H1 (cell line): ENCODE measurements at regions not wholly inside any gene's neighbourhood (a gene's known extent, or its start where the extent isn't known, plus 50 kb on each side); places are given as distances from the start of the nearest gene placed in this dataset.

Source experiments
- CTCF ChIA-PET: fragments of 300-600 bp; sonication (Branson Sonifier 250); formaldehyde crosslinking; loops from one replicate; lab custom pipeline; 2021; ENCODE audit not compliant: partially characterized antibody; lab: Charles Lee
- POLR2A ChIA-PET: fragments of 300-600 bp; sonication (Branson Sonifier 250); formaldehyde crosslinking; loops from one replicate; lab custom pipeline; 2021; ENCODE audit warnings: inconsistent platforms; ENCODE audit not compliant: partially characterized antibody; lab: Charles Lee
- DNase-seq, 2 experiments: peaks; one replicate each; pipeline versions ENCODE4 v3.0.0 to v3.0.0-alpha.2; 2010 to 2022; ENCODE audit warnings: low spot score in 2 of 2, low read depth in 1 of 2, mixed read lengths in 1 of 2
- FAIRE-seq: peaks from 2 replicates; lab custom pipeline; 2011; peaks lifted over from hg19 to GRCh38; lab: Jason Lieb, UNC
- H2AFZ ChIP-seq: 2 replicates; pipeline ENCODE4 v1.8.1; 2012; ENCODE audit warnings: low read length, inconsistent platforms
- H2AK5ac ChIP-seq: 2 replicates; pipeline ENCODE4 v1.6.1; 2013; ENCODE audit warnings: low read depth, low read length
- H2BK120ac ChIP-seq: replicated peaks from 2 replicates; pipeline ENCODE3; 2013; ENCODE audit warnings: low read depth, low read length, inconsistent platforms
- H2BK12ac ChIP-seq: 2 replicates; pipeline ENCODE4 v1.6.1; 2013; ENCODE audit warnings: low read depth, low read length
- H2BK15ac ChIP-seq: 2 replicates; pipeline ENCODE4 v1.6.1; 2013; ENCODE audit warnings: low read length
- H2BK20ac ChIP-seq: 2 replicates; pipeline ENCODE4 v1.6.1; 2013; ENCODE audit warnings: low read length
- H2BK5ac ChIP-seq: 2 replicates; pipeline ENCODE4 v1.6.1; 2013; ENCODE audit warnings: low read depth, low read length
- H3K14ac ChIP-seq: 2 replicates; pipeline ENCODE4 v1.6.1; 2013; ENCODE audit warnings: inconsistent platforms; ENCODE audit not compliant: insufficient read length
- H3K18ac ChIP-seq: 2 replicates; pipeline ENCODE4 v1.6.1; 2013; ENCODE audit warnings: low read length; ENCODE audit errors: extremely low read depth
- H3K23ac ChIP-seq: 2 replicates; pipeline ENCODE4 v1.6.1; 2013; ENCODE audit warnings: inconsistent platforms; ENCODE audit not compliant: insufficient read length
- H3K23me2 ChIP-seq: 2 replicates; pipeline ENCODE4 v1.6.1; 2013; ENCODE audit warnings: low read depth, low read length
- H3K27ac ChIP-seq: 2 replicates; pipeline ENCODE4 v1.6.1; 2011; ENCODE audit warnings: low read depth, low read length, inconsistent platforms
- H3K27me3 ChIP-seq, 4 experiments: replicated peaks in 1 of 4; 1 replicate in 1 of 4; 2 replicates in 3 of 4; pipeline versions ENCODE4 v1.6.1 to v1.8.1; 2011 to 2013; ENCODE audit warnings: low read length in 3 of 4, mild to moderate bottlenecking in 3 of 4, inconsistent platforms in 2 of 4, mixed read lengths in 2 of 4, moderate library complexity in 1 of 4; ENCODE audit not compliant: control insufficient read depth in 3 of 4, insufficient read depth in 3 of 4; ENCODE audit errors: extremely low read depth in 1 of 4
- H3K36me3 ChIP-seq, 4 experiments: 2 replicates each; pipeline versions ENCODE4 v1.6.1 to v1.8.1; 2011 to 2013; ENCODE audit warnings: mild to moderate bottlenecking in 4 of 4, low read length in 3 of 4, moderate library complexity in 2 of 4, control low read depth in 1 of 4, inconsistent platforms in 1 of 4; ENCODE audit not compliant: insufficient read depth in 4 of 4, control insufficient read depth in 2 of 4
- H3K4ac ChIP-seq: replicated peaks from 2 replicates; pipeline ENCODE3; 2013; ENCODE audit warnings: low read length, low read depth, mixed read lengths, inconsistent platforms; ENCODE audit not compliant: insufficient read length
- H3K4me1 ChIP-seq, 4 experiments: replicated peaks in 1 of 4; 1 replicate in 1 of 4; 2 replicates in 3 of 4; pipeline versions ENCODE4 v1.6.1 to v1.8.1; 2011 to 2013; ENCODE audit warnings: low read length in 3 of 4, inconsistent platforms in 2 of 4, mixed read lengths in 1 of 4; ENCODE audit not compliant: insufficient read depth in 4 of 4, control insufficient read depth in 3 of 4
- H3K4me2 ChIP-seq, 2 experiments: 2 replicates each; pipeline versions ENCODE4 v1.6.1 to v1.8.1; 2011 to 2013; ENCODE audit warnings: low read depth in 2 of 2, low read length in 2 of 2, control low read depth in 1 of 2, inconsistent platforms in 1 of 2, mild to moderate bottlenecking in 1 of 2; ENCODE audit not compliant: insufficient read depth in 1 of 2
- H3K4me3 ChIP-seq, 4 experiments: fragments of 200-600, 300-600 bp in 1 of 4; sonication (generic), shearing (Covaris generic), sonication (Bioruptor Twin) in 1 of 4; 2 replicates each; pipeline versions ENCODE4 v1.5.1 to v1.8.1; 2011 to 2016; ENCODE audit warnings: low read length in 4 of 4, low read depth in 3 of 4, control low read depth in 2 of 4, inconsistent platforms in 2 of 4, mild to moderate bottlenecking in 2 of 4, mixed read lengths in 1 of 4, moderate library complexity in 1 of 4; ENCODE audit not compliant: insufficient read depth in 2 of 4; ENCODE audit errors: extremely low read depth in 1 of 4
- H3K56ac ChIP-seq: replicated peaks from 2 replicates; pipeline ENCODE3; 2013; ENCODE audit warnings: low read depth, mild to moderate bottlenecking, mixed read lengths, low read length, inconsistent platforms; ENCODE audit not compliant: insufficient read length
- H3K79me1 ChIP-seq: 2 replicates; pipeline ENCODE4 v1.6.1; 2013; ENCODE audit warnings: low read depth, low read length, control low read depth
- H3K79me2 ChIP-seq, 2 experiments: 2 replicates each; pipeline versions ENCODE4 v1.6.1 to v1.8.1; 2012 to 2013; ENCODE audit warnings: low read length in 2 of 2, mild to moderate bottlenecking in 2 of 2, inconsistent platforms in 1 of 2; ENCODE audit not compliant: insufficient read depth in 2 of 2, control insufficient read depth in 1 of 2
- H3K9ac ChIP-seq, 4 experiments: replicated peaks in 1 of 4; 1 replicate in 1 of 4; 2 replicates in 3 of 4; pipeline versions ENCODE4 v1.6.1 to v1.8.1; 2011 to 2013; ENCODE audit warnings: low read depth in 3 of 4, low read length in 3 of 4, control low read depth in 2 of 4, mild to moderate bottlenecking in 2 of 4, moderate library complexity in 2 of 4, inconsistent platforms in 1 of 4; ENCODE audit errors: extremely low read depth in 1 of 4
- H3K9me3 ChIP-seq, 2 experiments: 2 replicates each; pipeline versions ENCODE4 v1.6.1 to v1.8.1; 2012 to 2013; ENCODE audit warnings: mild to moderate bottlenecking in 2 of 2, moderate library complexity in 2 of 2, control low read depth in 1 of 2, inconsistent platforms in 1 of 2, low read depth in 1 of 2, low read length in 1 of 2, mixed read lengths in 1 of 2; ENCODE audit not compliant: insufficient read depth in 2 of 2
- H4K20me1 ChIP-seq, 2 experiments: replicated peaks in 1 of 2; 2 replicates each; pipeline versions ENCODE3 to v1.8.1; 2011 to 2013; ENCODE audit warnings: inconsistent platforms in 2 of 2, low read length in 2 of 2, mild to moderate bottlenecking in 1 of 2; ENCODE audit not compliant: insufficient read depth in 2 of 2, control insufficient read depth in 1 of 2
- H4K5ac ChIP-seq: 2 replicates; pipeline ENCODE4 v1.6.1; 2013; ENCODE audit warnings: low read length, low read depth, mixed read lengths, inconsistent platforms; ENCODE audit not compliant: insufficient read length
- H4K8ac ChIP-seq: 2 replicates; pipeline ENCODE4 v1.8.0; 2013; ENCODE audit warnings: mild to moderate bottlenecking, moderate library complexity, low read length, inconsistent platforms; ENCODE audit not compliant: insufficient read depth; ENCODE audit errors: extremely low read depth
- H4K91ac ChIP-seq: replicated peaks from 2 replicates; pipeline ENCODE3; 2013; ENCODE audit warnings: low read length, mixed read lengths, inconsistent platforms; ENCODE audit not compliant: insufficient read length
- CHD2 ChIP-seq: IDR thresholded peaks from 2 replicates; pipeline ENCODE4 v1.6.1; 2012; ENCODE audit warnings: low read length, improper control_type of control experiment
- CREB1 ChIP-seq: IDR thresholded peaks from 2 replicates; pipeline ENCODE4 v1.6.1; 2012; ENCODE audit warnings: inconsistent platforms
- HDAC6 ChIP-seq: IDR thresholded peaks from one replicate; pipeline ENCODE4 v1.7.1; 2012; ENCODE audit warnings: low read depth, mild to moderate bottlenecking, inconsistent platforms, low read length, moderate library complexity
- TAF1 ChIP-seq: IDR thresholded peaks from 2 replicates; pipeline ENCODE4 v1.6.1; 2011; ENCODE audit warnings: mild to moderate bottlenecking, low read depth, low read length
- WGBS, 2 experiments: shearing (Covaris generic) in 1 of 2; methylation state at CpG; one replicate each; pipeline versions ENCODE4 v1.1.6 to v1.1.7; 2013 to 2015; ENCODE audit warnings: low lambda C conversion rate in 2 of 2, mixed read lengths in 2 of 2, inconsistent platforms in 1 of 2, low coverage in 1 of 2, missing lambda C conversion rate in 1 of 2; ENCODE audit not compliant: insufficient replicate concordance in 2 of 2, insufficient coverage in 1 of 2, insufficient read length in 1 of 2; ENCODE audit errors: extremely low coverage in 1 of 2, missing lambda C conversion rate in 1 of 2; 5-methylcytosine and 5-hydroxymethylcytosine counted together

DNA sequence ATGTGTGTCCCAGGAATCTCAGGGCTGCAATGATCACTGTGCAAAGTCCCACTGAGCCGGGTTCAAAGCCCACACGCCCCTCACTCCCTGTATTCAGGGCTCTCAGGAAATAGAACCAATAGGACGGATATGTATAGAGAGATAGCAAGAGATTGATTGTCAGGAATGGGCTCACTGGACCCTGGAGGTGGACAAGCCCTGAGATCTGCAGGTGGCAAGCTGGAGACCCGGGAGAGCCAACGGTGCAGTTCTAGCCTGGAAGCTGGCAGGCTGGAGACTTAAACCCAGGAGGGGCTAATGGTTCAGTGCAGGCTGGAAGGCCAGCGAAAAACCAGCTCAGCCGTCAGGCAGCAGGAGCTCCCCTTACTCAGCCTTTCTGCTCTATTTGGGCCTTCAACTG, 52.8 kb upstream of the ADRA2C start:
- H3K9me3 ChIP-seq: peaks cover 2 to 3% of the 10 kb centered on the region in 2 experiments; a peak in 2 of 4 replicates
- H2BK20ac ChIP-seq: no peak overlapping the region
- no peak overlapping the region for H4K8ac ChIP-seq
- 84% methylated on average over 7 of the region's 7 CpGs; no CpG with 5 or more reads in 1 of the 2 experiments for WGBS, 2 experiments
- H3K27ac ChIP-seq: no peak overlapping the region
- H2AFZ ChIP-seq: no peak overlapping the region
- no peak overlapping the region for H3K23ac ChIP-seq
- H2BK12ac ChIP-seq: no peak overlapping the region
- no peaks in the 10 kb centered on the region for H3K79me2 ChIP-seq
- no peak for FAIRE-seq
- H4K5ac ChIP-seq: no peak overlapping the region
- H4K20me1 ChIP-seq: peaks cover 0 to 9% of the 10 kb centered on the region in 2 experiments
- no peak for TF ChIP-seq CHD2
- TF ChIP-seq HDAC6: no peak
- no peak for TF ChIP-seq TAF1
- TF ChIP-seq CREB1: no peak
- TF ChIP-seq, all 59 proteins: peak for 0
- Histone ChIP-seq H3K27me3 (no peaks in the 10 kb centered on the region; a peak in 1 of 7 replicates), H3K4me3 (no peak overlapping the region), H2BK5ac (no peak overlapping the region), H3K79me1 (no peaks in the 10 kb centered on the region), H3K9ac (no peak overlapping the region), H3K18ac (no peak overlapping the region), H2BK120ac (no peak overlapping the region), H3K4ac (no peak overlapping the region), H3K36me3 (no peaks in the 10 kb centered on the region; a peak in 2 of 8 replicates), H3K4me2 (no peak overlapping the region), H2AK5ac (no peak overlapping the region), H2BK15ac (peak overlapping the region; percentile 81; the same call in 1 of the 2 replicates), H3K14ac (no peak overlapping the region), H3K4me1 (no peaks in the 10 kb centered on the region), H3K23me2 (peaks cover 9% of the 10 kb centered on the region; the same call in 1 of the 2 replicates), H4K91ac (no peak overlapping the region), H3K56ac (no peak overlapping the region)
- ChIA-PET CTCF (interaction anchor here (0.6 to 1.4 kb wide), 5 partner anchors 11 to 182 kb away, joined by 3 to 4 read pairs (median 3); no protein-coding TSS in a partner anchor), POLR2A (interaction anchor here (1.3 kb wide), 1 partner anchor 12 kb away, joined by 4 read pairs; no protein-coding TSS in a partner anchor)
- DNase-seq: no peak
